ENCODE measurements at regions not wholly inside any gene's neighbourhood (a gene's known extent, or its start where the extent isn't known, plus 50 kb on each side); places are given as distances from the start of the nearest gene placed in this dataset.

GRCh38 chr6:169839029-169839481 is 87.6 kb downstream of the ERMARD start:
- DNase-seq, result no peak

GRCh38 chr6:169838346-169839028 is 87.1 kb downstream of the ERMARD start:
- DNase-seq, result no peak

GRCh38 chr6:169837529-169838250 is 86.3 kb downstream of the ERMARD start:
- DNase-seq, result no peak

GRCh38 chr6:169833258-169833794 is 81.9 kb downstream of the ERMARD start:
- DNase-seq, result no peak

GRCh38 chr6:169832247-169832948 is 81.0 kb downstream of the ERMARD start:
- DNase-seq, result no peak

- DNase-seq, result peak; percentile 18 to 51 (median 43)
These were observed 80.2 kb downstream of the ERMARD start for GRCh38 chr6:169831450-169832246.
